HG03097 (cell line): ENCODE measurements at regions not wholly inside any gene's neighbourhood (a gene's known extent, or its start where the extent isn't known, plus 50 kb on each side); places are given as distances from the start of the nearest gene placed in this dataset.

Source experiments
- ATAC-seq: cut with Tn5 transposase; IDR thresholded peaks from one replicate; pipeline ENCODE4 v1.9.1; 2021; ENCODE audit not compliant: unreplicated experiment, low FRiP score

- no peak for ATAC-seq
These were observed 105.3 kb upstream of the FAM20A start for GRCh38 chr17:68706356-68706920.

- ATAC-seq = no peak
These were observed 104.5 kb upstream of the FAM20A start for GRCh38 chr17:68705714-68706076.

GRCh38 chr17:68704871-68705713 is 103.9 kb upstream of the FAM20A start:
- ATAC-seq = no peak

GRCh38 chr17:68701046-68701445 is 99.9 kb upstream of the FAM20A start:
- no peak for ATAC-seq

GRCh38 chr17:68700421-68700820 is 99.3 kb upstream of the FAM20A start:
- no peak for ATAC-seq

- no peak for ATAC-seq
These were observed 98.8 kb upstream of the FAM20A start for GRCh38 chr17:68699936-68700335.

- ATAC-seq = no peak
These were observed 97.6 kb upstream of the FAM20A start for GRCh38 chr17:68698746-68699145.

- no peak for ATAC-seq
These were observed 96.7 kb upstream of the FAM20A start for GRCh38 chr17:68697850-68698361.

- no peak for ATAC-seq
These were observed 94.5 kb upstream of the FAM20A start for GRCh38 chr17:68695659-68696058.

GRCh38 chr17:68694791-68695485 is 93.8 kb upstream of the FAM20A start:
- no peak for ATAC-seq

- ATAC-seq = no peak
These were observed 92.7 kb upstream of the FAM20A start for GRCh38 chr17:68693896-68694295.

GRCh38 chr17:68693466-68693865 is 92.3 kb upstream of the FAM20A start:
- ATAC-seq = no peak

GRCh38 chr17:68686108-68686988 is 85.2 kb upstream of the FAM20A start:
- no peak for ATAC-seq

GRCh38 chr17:68684949-68685357 is 83.8 kb upstream of the FAM20A start:
- ATAC-seq = no peak

- ATAC-seq = no peak
These were observed 81.7 kb upstream of the FAM20A start for GRCh38 chr17:68682903-68683302.

GRCh38 chr17:68679882-68680281 is 78.7 kb upstream of the FAM20A start:
- ATAC-seq = no peak

GRCh38 chr17:68676856-68677255 is 75.7 kb upstream of the FAM20A start:
- ATAC-seq = no peak

- ATAC-seq = no peak
These were observed 74.6 kb upstream of the FAM20A start for GRCh38 chr17:68675723-68676122.

- ATAC-seq = no peak
These were observed 73.1 kb upstream of the FAM20A start for GRCh38 chr17:68674029-68674925.
